ENCODE measurements at regions not wholly inside any gene's neighbourhood (a gene's known extent, or its start where the extent isn't known, plus 50 kb on each side); places are given as distances from the start of the nearest gene placed in this dataset.

- peaks cover 15% of the 10 kb centered on the region for H3K9me3 ChIP-seq (ENCODE audit: low read depth, low read length, poor library complexity, severe bottlenecking)
- H3K27ac ChIP-seq (ENCODE audit: low read depth, low read length, poor library complexity, severe bottlenecking): no peak overlapping the region
- BruUV-seq (replicated peaks): no TSS peak
- H3K4me3 ChIP-seq (ENCODE audit: low read depth, low read length, poor library complexity, severe bottlenecking): no peak overlapping the region
- H3K4me1 ChIP-seq (ENCODE audit: insufficient read depth, low read length, poor library complexity, severe bottlenecking): no peaks in the 10 kb centered on the region
- no peaks in the 10 kb centered on the region for H3K27me3 ChIP-seq (replicated peaks; ENCODE audit: insufficient read depth, low read depth, low read length, poor library complexity)
- CTCF ChIA-PET: no interaction called here
- intact Hi-C loops (cut with micrococcal nuclease; ENCODE audit: unreplicated experiment): no loop called here
- POLR2A ChIA-PET (ENCODE audit: low non-redundant PET): no interaction called here
- no peak for DNase-seq (ENCODE audit: low spot score)
- no peak for TF ChIP-seq EZH2 (IDR thresholded peaks at IDR 0.05; ENCODE audit: borderline replicate concordance, low read depth, low read length, poor library complexity, severe bottlenecking)
- TF ChIP-seq CTCF (conservative IDR thresholded peaks at IDR 0.05; ENCODE audit: low read depth, low read length): no peak
- H3K36me3 ChIP-seq (ENCODE audit: insufficient read depth, low read length, poor library complexity, severe bottlenecking): no peaks in the 10 kb centered on the region
Measured at GRCh38 chr4:144316869-144317268, 176.4 kb upstream of the GYPA start.

GRCh38 chr4:144318797-144319196 lies 178.3 kb upstream of the GYPA start:
- Histone ChIP-seq H3K27ac (ENCODE audit: low read depth, low read length, poor library complexity, severe bottlenecking) (no peak overlapping the region), H3K4me1 (ENCODE audit: insufficient read depth, low read length, poor library complexity, severe bottlenecking) (no peaks in the 10 kb centered on the region), H3K36me3 (ENCODE audit: insufficient read depth, low read length, poor library complexity, severe bottlenecking) (no peaks in the 10 kb centered on the region), H3K27me3 (replicated peaks; ENCODE audit: insufficient read depth, low read depth, low read length, poor library complexity) (no peaks in the 10 kb centered on the region), H3K4me3 (ENCODE audit: low read depth, low read length, poor library complexity, severe bottlenecking) (no peak overlapping the region), H3K9me3 (ENCODE audit: low read depth, low read length, poor library complexity, severe bottlenecking) (peaks cover 13% of the 10 kb centered on the region)
- no peak for DNase-seq (ENCODE audit: low spot score)
- CTCF ChIA-PET: no interaction called here
- BruUV-seq (replicated peaks): no TSS peak
- POLR2A ChIA-PET (ENCODE audit: low non-redundant PET): no interaction called here
- intact Hi-C loops (cut with micrococcal nuclease; ENCODE audit: unreplicated experiment): no loop called here
- TF ChIP-seq CTCF (conservative IDR thresholded peaks at IDR 0.05; ENCODE audit: low read depth, low read length): no peak
- no peak for TF ChIP-seq EZH2 (IDR thresholded peaks at IDR 0.05; ENCODE audit: borderline replicate concordance, low read depth, low read length, poor library complexity, severe bottlenecking)

- Histone ChIP-seq H3K9me3 (ENCODE audit: low read depth, low read length, poor library complexity, severe bottlenecking) (no peaks in the 10 kb centered on the region), H3K27me3 (replicated peaks; ENCODE audit: insufficient read depth, low read depth, low read length, poor library complexity) (no peaks in the 10 kb centered on the region), H3K4me3 (ENCODE audit: low read depth, low read length, poor library complexity, severe bottlenecking) (no peak overlapping the region), H3K27ac (ENCODE audit: low read depth, low read length, poor library complexity, severe bottlenecking) (no peak overlapping the region), H3K4me1 (ENCODE audit: insufficient read depth, low read length, poor library complexity, severe bottlenecking) (peaks cover 6% of the 10 kb centered on the region), H3K36me3 (ENCODE audit: insufficient read depth, low read length, poor library complexity, severe bottlenecking) (no peaks in the 10 kb centered on the region)
- intact Hi-C loops (cut with micrococcal nuclease; ENCODE audit: unreplicated experiment): no loop called here
- no TSS peak for BruUV-seq (replicated peaks)
- no peak for DNase-seq (ENCODE audit: low spot score)
- POLR2A ChIA-PET (ENCODE audit: low non-redundant PET): no interaction called here
- CTCF ChIA-PET: no interaction called here
- TF ChIP-seq EZH2 (IDR thresholded peaks at IDR 0.05; ENCODE audit: borderline replicate concordance, low read depth, low read length, poor library complexity, severe bottlenecking) (no peak), CTCF (conservative IDR thresholded peaks at IDR 0.05; ENCODE audit: low read depth, low read length) (no peak)
Measured at GRCh38 chr4:144336633-144337032, 196.1 kb upstream of the GYPA start.
